ENCODE measurements at regions not wholly inside any gene's neighbourhood (a gene's known extent, or its start where the extent isn't known, plus 50 kb on each side); places are given as distances from the start of the nearest gene placed in this dataset.

- H3K4me3 ChIP-seq (ENCODE audit: low read depth, low read length) = no peak overlapping the region
Measured at GRCh38 chr20:51165131-51165530, 142.2 kb upstream of the KCNG1 start.

- no peak overlapping the region for H3K4me3 ChIP-seq (ENCODE audit: low read depth, low read length)
Measured at GRCh38 chr20:51164731-51165130, 141.8 kb upstream of the KCNG1 start.

- H3K4me3 ChIP-seq (ENCODE audit: low read depth, low read length) = no peak overlapping the region
Measured at GRCh38 chr20:51163996-51164600, 141.2 kb upstream of the KCNG1 start.

GRCh38 chr20:51162015-51162414 lies 139.1 kb upstream of the KCNG1 start:
- H3K4me3 ChIP-seq (ENCODE audit: low read depth, low read length) = no peak overlapping the region

- H3K4me3 ChIP-seq (ENCODE audit: low read depth, low read length) = no peak overlapping the region
Measured at GRCh38 chr20:51160821-51161220, 137.9 kb upstream of the KCNG1 start.

GRCh38 chr20:51159981-51160380 lies 137.1 kb upstream of the KCNG1 start:
- H3K4me3 ChIP-seq (ENCODE audit: low read depth, low read length) = no peak overlapping the region

GRCh38 chr20:51159303-51159702 lies 136.4 kb upstream of the KCNG1 start:
- H3K4me3 ChIP-seq (ENCODE audit: low read depth, low read length) = no peak overlapping the region

- no peak overlapping the region for H3K4me3 ChIP-seq (ENCODE audit: low read depth, low read length)
Measured at GRCh38 chr20:51158226-51158625, 135.3 kb upstream of the KCNG1 start.

- H3K4me3 ChIP-seq (ENCODE audit: low read depth, low read length) = no peak overlapping the region
Measured at GRCh38 chr20:51156041-51156982, 133.4 kb upstream of the KCNG1 start.

GRCh38 chr20:51154708-51155690 lies 132.1 kb upstream of the KCNG1 start:
- H3K4me3 ChIP-seq (ENCODE audit: low read depth, low read length) = no peak overlapping the region

- H3K4me3 ChIP-seq (ENCODE audit: low read depth, low read length) = no peak overlapping the region
Measured at GRCh38 chr20:51153867-51154707, 131.2 kb upstream of the KCNG1 start.

GRCh38 chr20:51148941-51149340 lies 126.0 kb upstream of the KCNG1 start:
- no peak overlapping the region for H3K4me3 ChIP-seq (ENCODE audit: low read depth, low read length)

- no peak overlapping the region for H3K4me3 ChIP-seq (ENCODE audit: low read depth, low read length)
Measured at GRCh38 chr20:51144476-51144875, 121.6 kb upstream of the KCNG1 start.

GRCh38 chr20:51143652-51144051 lies 120.7 kb upstream of the KCNG1 start:
- H3K4me3 ChIP-seq (ENCODE audit: low read depth, low read length) = no peak overlapping the region

GRCh38 chr20:51142448-51142847 lies 119.5 kb upstream of the KCNG1 start:
- no peak overlapping the region for H3K4me3 ChIP-seq (ENCODE audit: low read depth, low read length)

- no peak overlapping the region for H3K4me3 ChIP-seq (ENCODE audit: low read depth, low read length)
Measured at GRCh38 chr20:51140671-51141070, 117.8 kb upstream of the KCNG1 start.

- H3K4me3 ChIP-seq (ENCODE audit: low read depth, low read length) = no peak overlapping the region
Measured at GRCh38 chr20:51139891-51140290, 117.0 kb upstream of the KCNG1 start.

- H3K4me3 ChIP-seq (ENCODE audit: low read depth, low read length) = no peak overlapping the region
Measured at GRCh38 chr20:51138576-51138975, 115.7 kb upstream of the KCNG1 start.

GRCh38 chr20:51137461-51137860 lies 114.6 kb upstream of the KCNG1 start:
- no peak overlapping the region for H3K4me3 ChIP-seq (ENCODE audit: low read depth, low read length)

Data from iPS-11a (cell line).